ENCODE measurements at regions not wholly inside any gene's neighbourhood (a gene's known extent, or its start where the extent isn't known, plus 50 kb on each side); places are given as distances from the start of the nearest gene placed in this dataset.

GRCh38 chr18:34339155-34339554 is 114.4 kb upstream of the NOL4 start:
- TF ChIP-seq POLR2A (IDR thresholded peaks at IDR 0.05) = no peak
- TF ChIP-seq, protein P1, sequence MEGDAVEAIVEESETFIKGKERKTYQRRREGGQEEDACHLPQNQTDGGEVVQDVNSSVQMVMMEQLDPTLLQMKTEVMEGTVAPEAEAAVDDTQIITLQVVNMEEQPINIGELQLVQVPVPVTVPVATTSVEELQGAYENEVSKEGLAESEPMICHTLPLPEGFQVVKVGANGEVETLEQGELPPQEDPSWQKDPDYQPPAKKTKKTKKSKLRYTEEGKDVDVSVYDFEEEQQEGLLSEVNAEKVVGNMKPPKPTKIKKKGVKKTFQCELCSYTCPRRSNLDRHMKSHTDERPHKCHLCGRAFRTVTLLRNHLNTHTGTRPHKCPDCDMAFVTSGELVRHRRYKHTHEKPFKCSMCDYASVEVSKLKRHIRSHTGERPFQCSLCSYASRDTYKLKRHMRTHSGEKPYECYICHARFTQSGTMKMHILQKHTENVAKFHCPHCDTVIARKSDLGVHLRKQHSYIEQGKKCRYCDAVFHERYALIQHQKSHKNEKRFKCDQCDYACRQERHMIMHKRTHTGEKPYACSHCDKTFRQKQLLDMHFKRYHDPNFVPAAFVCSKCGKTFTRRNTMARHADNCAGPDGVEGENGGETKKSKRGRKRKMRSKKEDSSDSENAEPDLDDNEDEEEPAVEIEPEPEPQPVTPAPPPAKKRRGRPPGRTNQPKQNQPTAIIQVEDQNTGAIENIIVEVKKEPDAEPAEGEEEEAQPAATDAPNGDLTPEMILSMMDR (IDR thresholded peaks at IDR 0.05) = no peak
- ATAC-seq = no peak
- Histone ChIP-seq H3K4me3 (no peak overlapping the region), H3K27me3 (no peaks in the 10 kb centered on the region), H3K9me3 (no peaks in the 10 kb centered on the region), H3K4me1 (no peaks in the 10 kb centered on the region), H3K27ac (no peak overlapping the region), H3K36me3 (no peaks in the 10 kb centered on the region)
- intact Hi-C loops (cut with DNase I) = no loop called here
- DNase-seq = no peak
- 69% methylated on average over 1 of the region's 1 CpG for WGBS (ENCODE audit: insufficient coverage, low coverage, low lambda C conversion rate, missing lambda C conversion rate)

DNA sequence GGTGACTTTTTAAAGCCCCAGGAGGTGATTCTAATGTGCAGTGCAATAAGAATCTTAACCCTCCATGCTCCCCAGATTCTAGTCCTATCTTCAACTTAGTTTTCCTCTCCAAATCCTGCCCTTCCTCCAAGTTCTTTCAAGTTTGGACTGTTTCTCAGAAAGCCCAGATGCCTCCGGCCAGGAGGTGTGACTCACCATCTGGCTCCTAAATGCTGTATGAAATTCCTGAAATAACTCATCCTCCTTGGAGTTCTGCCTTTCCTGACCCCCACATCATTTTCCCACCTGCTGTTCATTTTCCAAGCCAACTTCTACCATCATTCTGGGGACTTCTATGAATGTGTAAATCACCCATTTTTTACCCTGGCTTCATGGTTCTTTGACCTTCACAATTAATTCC is 118.2 kb upstream of the NOL4 start:
- DNase-seq (no peak), ATAC-seq (no peak)
- WGBS (ENCODE audit: insufficient coverage, low coverage, low lambda C conversion rate, missing lambda C conversion rate) = 86% methylated on average over 1 of the region's 1 CpG
- Histone ChIP-seq H3K27ac (no peak overlapping the region), H3K27me3 (no peaks in the 10 kb centered on the region), H3K9me3 (no peaks in the 10 kb centered on the region), H3K36me3 (no peaks in the 10 kb centered on the region), H3K4me1 (no peaks in the 10 kb centered on the region), H3K4me3 (no peak overlapping the region)
- intact Hi-C loops (cut with DNase I) = no loop called here
- TF ChIP-seq, protein P1 (IDR thresholded peaks at IDR 0.05) = no peak
- no peak for TF ChIP-seq POLR2A (IDR thresholded peaks at IDR 0.05)

DNA sequence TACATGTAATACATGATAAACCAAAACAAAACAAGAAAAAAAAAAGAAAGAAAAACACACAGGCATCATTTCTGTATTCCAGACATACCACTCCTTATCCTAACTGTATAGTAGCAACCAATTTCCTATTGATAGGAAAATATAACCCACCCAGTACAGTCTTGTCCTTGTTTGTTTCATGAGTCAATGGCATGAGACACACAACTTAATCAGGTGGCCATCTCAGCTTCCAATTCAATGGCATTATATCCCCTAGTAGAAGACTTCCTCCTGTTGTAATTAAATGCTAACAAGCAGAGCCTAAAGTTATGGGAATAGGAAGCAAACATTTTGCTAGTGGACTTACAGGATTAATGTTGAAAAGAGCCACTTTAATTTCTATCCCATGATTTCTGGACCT is 121.0 kb upstream of the NOL4 start:
- H3K9me3 ChIP-seq = no peaks in the 10 kb centered on the region
- no peaks in the 10 kb centered on the region for H3K36me3 ChIP-seq
- TF ChIP-seq POLR2A (IDR thresholded peaks at IDR 0.05) = no peak
- TF ChIP-seq, protein P1 (IDR thresholded peaks at IDR 0.05) = no peak

DNA sequence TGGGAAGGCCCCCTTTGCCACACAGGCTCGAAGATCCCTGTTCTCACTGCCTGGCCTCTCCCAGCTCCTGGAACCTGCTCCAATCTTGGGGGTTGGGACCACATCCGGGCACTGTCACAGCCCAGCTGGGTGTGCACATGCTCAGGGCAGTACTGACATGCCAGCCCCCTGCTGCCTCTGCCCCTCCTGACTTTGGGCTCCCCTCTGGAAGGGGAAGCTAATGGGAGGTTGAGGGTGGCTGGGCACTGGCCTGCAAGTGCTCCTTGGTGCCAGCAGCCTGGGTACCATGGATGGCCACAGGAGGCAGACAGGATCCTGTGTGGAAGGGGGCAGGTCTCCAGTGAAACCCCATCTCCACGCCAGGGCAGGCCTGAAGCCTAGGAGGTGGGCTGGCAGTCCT is 126.1 kb upstream of the NOL4 start:
- TF ChIP-seq, protein P1 (IDR thresholded peaks at IDR 0.05) = no peak
- no peak for TF ChIP-seq POLR2A (IDR thresholded peaks at IDR 0.05)
- Histone ChIP-seq H3K4me3 (no peak overlapping the region), H3K27me3 (no peaks in the 10 kb centered on the region), H3K36me3 (no peaks in the 10 kb centered on the region), H3K9me3 (no peaks in the 10 kb centered on the region), H3K4me1 (no peaks in the 10 kb centered on the region), H3K27ac (no peak overlapping the region)
- intact Hi-C loops (cut with DNase I) = no loop called here
- DNase-seq = no peak
- WGBS (ENCODE audit: insufficient coverage, low coverage, low lambda C conversion rate, missing lambda C conversion rate) = no CpG with 5 or more reads among the region's 3 CpGs
- peak in 1 of 4 donors; percentile 36 for ATAC-seq

More for the DNA sequence above, 121.0 kb upstream of the NOL4 start:
- Histone ChIP-seq H3K27ac (no peak overlapping the region), H3K4me1 (no peaks in the 10 kb centered on the region), H3K4me3 (no peak overlapping the region), H3K27me3 (no peaks in the 10 kb centered on the region)
- DNase-seq = no peak
- no peak for ATAC-seq
- intact Hi-C loops (cut with DNase I) = no loop called here
